ENCODE measurements at regions not wholly inside any gene's neighbourhood (a gene's known extent, or its start where the extent isn't known, plus 50 kb on each side); places are given as distances from the start of the nearest gene placed in this dataset.

GRCh38 chr1:106817575-106817974, 238.9 kb upstream of the PRMT6 start:
- H2AFZ ChIP-seq (ENCODE audit: low read length), result no peak overlapping the region
- intact Hi-C loops (cut with micrococcal nuclease; ENCODE audit: unreplicated experiment), result no loop called here
- H4K20me1 ChIP-seq (ENCODE audit: insufficient read depth, low read length), result no peaks in the 10 kb centered on the region
- H3K27ac ChIP-seq (ENCODE audit: extremely low read length, insufficient read depth, low read length), result no peak overlapping the region
- no peak overlapping the region for H3K4me3 ChIP-seq (replicated peaks in 1 of 3; ENCODE audit: insufficient read depth in 1 of 3, low read depth in 2 of 3, low read length in 3 of 3)
- H3K4me1 ChIP-seq (ENCODE audit: insufficient read depth, low read length), result no peaks in the 10 kb centered on the region
- peaks cover 68% of the 10 kb centered on the region for H3K9me3 ChIP-seq (ENCODE audit: low read length)
- H3K79me2 ChIP-seq (ENCODE audit: insufficient read depth, low read length), result no peaks in the 10 kb centered on the region
- H3K27me3 ChIP-seq (ENCODE audit: control insufficient read depth in 1 of 2, insufficient read depth in 2 of 2, low read length in 2 of 2), result no peaks in the 10 kb centered on the region
- ChIA-PET CTCF (ENCODE audit: low intra/inter-chr PET ratio, low total read pairs) (no interaction called here), POLR2A (no interaction called here)
- in situ Hi-C loops (cut with HindIII; ENCODE audit: extremely low pct_ligation_motif_present, low pct_unique_long_range_greater_than_20kb), result no loop called here
- no TSS peak for BruUV-seq (replicated peaks)
- H3K4me2 ChIP-seq (ENCODE audit: low read depth, low read length), result no peak overlapping the region
- DNase-seq (ENCODE audit: low spot score), result no peak
- no peaks in the 10 kb centered on the region for H3K36me3 ChIP-seq (replicated peaks in 1 of 2; ENCODE audit: control insufficient read depth in 1 of 2, insufficient read depth in 2 of 2, low read length in 2 of 2)
- H3K9ac ChIP-seq (ENCODE audit: insufficient read depth, low read depth, low read length), result no peak overlapping the region
- WGBS (ENCODE audit: low lambda C conversion rate), result 12% methylated on average over 1 of the region's 1 CpG
- ATAC-seq, result no peak
- FAIRE-seq, result no peak
- TF ChIP-seq RBM22 (optimal IDR thresholded peaks at IDR 0.05; ENCODE audit: low read length) (no peak), ZNF451 (CRISPR knock-in tag; IDR thresholded peaks at IDR 0.05) (no peak), SALL2 (CRISPR knock-in tag; IDR thresholded peaks at IDR 0.05) (no peak)
- TF ChIP-seq, protein P1, sequence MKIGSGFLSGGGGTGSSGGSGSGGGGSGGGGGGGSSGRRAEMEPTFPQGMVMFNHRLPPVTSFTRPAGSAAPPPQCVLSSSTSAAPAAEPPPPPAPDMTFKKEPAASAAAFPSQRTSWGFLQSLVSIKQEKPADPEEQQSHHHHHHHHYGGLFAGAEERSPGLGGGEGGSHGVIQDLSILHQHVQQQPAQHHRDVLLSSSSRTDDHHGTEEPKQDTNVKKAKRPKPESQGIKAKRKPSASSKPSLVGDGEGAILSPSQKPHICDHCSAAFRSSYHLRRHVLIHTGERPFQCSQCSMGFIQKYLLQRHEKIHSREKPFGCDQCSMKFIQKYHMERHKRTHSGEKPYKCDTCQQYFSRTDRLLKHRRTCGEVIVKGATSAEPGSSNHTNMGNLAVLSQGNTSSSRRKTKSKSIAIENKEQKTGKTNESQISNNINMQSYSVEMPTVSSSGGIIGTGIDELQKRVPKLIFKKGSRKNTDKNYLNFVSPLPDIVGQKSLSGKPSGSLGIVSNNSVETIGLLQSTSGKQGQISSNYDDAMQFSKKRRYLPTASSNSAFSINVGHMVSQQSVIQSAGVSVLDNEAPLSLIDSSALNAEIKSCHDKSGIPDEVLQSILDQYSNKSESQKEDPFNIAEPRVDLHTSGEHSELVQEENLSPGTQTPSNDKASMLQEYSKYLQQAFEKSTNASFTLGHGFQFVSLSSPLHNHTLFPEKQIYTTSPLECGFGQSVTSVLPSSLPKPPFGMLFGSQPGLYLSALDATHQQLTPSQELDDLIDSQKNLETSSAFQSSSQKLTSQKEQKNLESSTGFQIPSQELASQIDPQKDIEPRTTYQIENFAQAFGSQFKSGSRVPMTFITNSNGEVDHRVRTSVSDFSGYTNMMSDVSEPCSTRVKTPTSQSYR (CRISPR knock-in tag; IDR thresholded peaks at IDR 0.05; ENCODE audit: borderline replicate concordance), result no peak

DNA sequence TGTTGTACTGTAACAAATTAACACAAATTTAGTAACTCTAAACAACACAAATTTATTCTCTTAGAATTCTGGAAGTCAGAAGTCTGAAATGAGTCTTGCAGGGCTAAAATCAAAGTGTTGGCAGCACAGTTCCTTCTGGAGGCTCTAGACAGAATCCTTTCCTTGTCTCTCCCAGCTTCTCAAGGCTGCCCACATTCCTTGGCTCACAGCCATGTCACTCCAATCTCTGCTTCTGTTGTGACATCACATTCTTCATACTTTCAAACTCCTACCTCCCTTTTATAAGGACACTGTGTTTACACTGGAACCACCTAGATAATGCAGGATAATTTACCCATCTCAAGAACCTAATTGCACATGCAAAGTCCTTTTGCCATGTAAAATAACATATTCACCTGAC, 225.0 kb upstream of the PRMT6 start:
- no peaks in the 10 kb centered on the region for H4K20me1 ChIP-seq (ENCODE audit: insufficient read depth, low read length)
- intact Hi-C loops (cut with micrococcal nuclease; ENCODE audit: unreplicated experiment), result loop anchor here (5.0 kb wide), 1 partner anchor 464 kb away; no protein-coding TSS in a partner anchor
- DNase-seq (ENCODE audit: low spot score) (no peak), ATAC-seq (no peak), FAIRE-seq (no peak)
- H3K9me3 ChIP-seq (ENCODE audit: low read length), result peaks cover 79% of the 10 kb centered on the region
- TF ChIP-seq, protein P2, sequence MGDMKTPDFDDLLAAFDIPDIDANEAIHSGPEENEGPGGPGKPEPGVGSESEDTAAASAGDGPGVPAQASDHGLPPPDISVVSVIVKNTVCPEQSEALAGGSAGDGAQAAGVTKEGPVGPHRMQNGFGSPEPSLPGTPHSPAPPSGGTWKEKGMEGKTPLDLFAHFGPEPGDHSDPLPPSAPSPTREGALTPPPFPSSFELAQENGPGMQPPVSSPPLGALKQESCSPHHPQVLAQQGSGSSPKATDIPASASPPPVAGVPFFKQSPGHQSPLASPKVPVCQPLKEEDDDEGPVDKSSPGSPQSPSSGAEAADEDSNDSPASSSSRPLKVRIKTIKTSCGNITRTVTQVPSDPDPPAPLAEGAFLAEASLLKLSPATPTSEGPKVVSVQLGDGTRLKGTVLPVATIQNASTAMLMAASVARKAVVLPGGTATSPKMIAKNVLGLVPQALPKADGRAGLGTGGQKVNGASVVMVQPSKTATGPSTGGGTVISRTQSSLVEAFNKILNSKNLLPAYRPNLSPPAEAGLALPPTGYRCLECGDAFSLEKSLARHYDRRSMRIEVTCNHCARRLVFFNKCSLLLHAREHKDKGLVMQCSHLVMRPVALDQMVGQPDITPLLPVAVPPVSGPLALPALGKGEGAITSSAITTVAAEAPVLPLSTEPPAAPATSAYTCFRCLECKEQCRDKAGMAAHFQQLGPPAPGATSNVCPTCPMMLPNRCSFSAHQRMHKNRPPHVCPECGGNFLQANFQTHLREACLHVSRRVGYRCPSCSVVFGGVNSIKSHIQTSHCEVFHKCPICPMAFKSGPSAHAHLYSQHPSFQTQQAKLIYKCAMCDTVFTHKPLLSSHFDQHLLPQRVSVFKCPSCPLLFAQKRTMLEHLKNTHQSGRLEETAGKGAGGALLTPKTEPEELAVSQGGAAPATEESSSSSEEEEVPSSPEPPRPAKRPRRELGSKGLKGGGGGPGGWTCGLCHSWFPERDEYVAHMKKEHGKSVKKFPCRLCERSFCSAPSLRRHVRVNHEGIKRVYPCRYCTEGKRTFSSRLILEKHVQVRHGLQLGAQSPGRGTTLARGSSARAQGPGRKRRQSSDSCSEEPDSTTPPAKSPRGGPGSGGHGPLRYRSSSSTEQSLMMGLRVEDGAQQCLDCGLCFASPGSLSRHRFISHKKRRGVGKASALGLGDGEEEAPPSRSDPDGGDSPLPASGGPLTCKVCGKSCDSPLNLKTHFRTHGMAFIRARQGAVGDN (CRISPR knock-in tag; IDR thresholded peaks at IDR 0.05), result no peak
- TF ChIP-seq CEBPG (CRISPR knock-in tag; IDR thresholded peaks at IDR 0.05) (no peak), RFX5 (IDR thresholded peaks at IDR 0.05; ENCODE audit: low read depth, low read length) (no peak), HNRNPUL1 (IDR thresholded peaks at IDR 0.05; ENCODE audit: low read depth, low read length) (no peak)
- H3K27ac ChIP-seq (ENCODE audit: extremely low read length, insufficient read depth, low read length), result no peak overlapping the region
- H3K4me2 ChIP-seq (ENCODE audit: low read depth, low read length), result no peak overlapping the region
- POLR2A ChIA-PET, result no interaction called here
- no peak overlapping the region for H3K4me3 ChIP-seq (replicated peaks in 1 of 3; ENCODE audit: insufficient read depth in 1 of 3, low read depth in 2 of 3, low read length in 3 of 3)
- CTCF ChIA-PET (ENCODE audit: low intra/inter-chr PET ratio, low total read pairs), result no interaction called here
- in situ Hi-C loops (cut with HindIII; ENCODE audit: extremely low pct_ligation_motif_present, low pct_unique_long_range_greater_than_20kb), result no loop called here
- H3K27me3 ChIP-seq (ENCODE audit: control insufficient read depth in 1 of 2, insufficient read depth in 2 of 2, low read length in 2 of 2), result no peaks in the 10 kb centered on the region
- no peaks in the 10 kb centered on the region for H3K4me1 ChIP-seq (ENCODE audit: insufficient read depth, low read length)
- no TSS peak for BruUV-seq (replicated peaks)
- no peaks in the 10 kb centered on the region for H3K79me2 ChIP-seq (ENCODE audit: insufficient read depth, low read length)
- no peaks in the 10 kb centered on the region for H3K36me3 ChIP-seq (replicated peaks in 1 of 2; ENCODE audit: control insufficient read depth in 1 of 2, insufficient read depth in 2 of 2, low read length in 2 of 2)
- H2AFZ ChIP-seq (ENCODE audit: low read length), result no peak overlapping the region
- H3K9ac ChIP-seq (ENCODE audit: insufficient read depth, low read depth, low read length), result no peak overlapping the region
